ENCODE measurements at regions not wholly inside any gene's neighbourhood (a gene's known extent, or its start where the extent isn't known, plus 50 kb on each side); places are given as distances from the start of the nearest gene placed in this dataset.

GRCh38 chr10:54983255-54983654 is 182.2 kb upstream of the PCDH15 start:
- H3K9me3 ChIP-seq, result no peaks in the 10 kb centered on the region
- DNase-seq (ENCODE audit: low spot score in 2 of 2), result no peak
- H3K4me1 ChIP-seq, result no peaks in the 10 kb centered on the region
- no peaks in the 10 kb centered on the region for H3K27me3 ChIP-seq (ENCODE audit: low read depth)
- H3K36me3 ChIP-seq (replicated peaks), result no peaks in the 10 kb centered on the region
- H3K4me3 ChIP-seq, result no peak overlapping the region
- in situ Hi-C loops (cut with MboI; ENCODE audit: low sequenced_read_pairs), result no loop called here

DNA sequence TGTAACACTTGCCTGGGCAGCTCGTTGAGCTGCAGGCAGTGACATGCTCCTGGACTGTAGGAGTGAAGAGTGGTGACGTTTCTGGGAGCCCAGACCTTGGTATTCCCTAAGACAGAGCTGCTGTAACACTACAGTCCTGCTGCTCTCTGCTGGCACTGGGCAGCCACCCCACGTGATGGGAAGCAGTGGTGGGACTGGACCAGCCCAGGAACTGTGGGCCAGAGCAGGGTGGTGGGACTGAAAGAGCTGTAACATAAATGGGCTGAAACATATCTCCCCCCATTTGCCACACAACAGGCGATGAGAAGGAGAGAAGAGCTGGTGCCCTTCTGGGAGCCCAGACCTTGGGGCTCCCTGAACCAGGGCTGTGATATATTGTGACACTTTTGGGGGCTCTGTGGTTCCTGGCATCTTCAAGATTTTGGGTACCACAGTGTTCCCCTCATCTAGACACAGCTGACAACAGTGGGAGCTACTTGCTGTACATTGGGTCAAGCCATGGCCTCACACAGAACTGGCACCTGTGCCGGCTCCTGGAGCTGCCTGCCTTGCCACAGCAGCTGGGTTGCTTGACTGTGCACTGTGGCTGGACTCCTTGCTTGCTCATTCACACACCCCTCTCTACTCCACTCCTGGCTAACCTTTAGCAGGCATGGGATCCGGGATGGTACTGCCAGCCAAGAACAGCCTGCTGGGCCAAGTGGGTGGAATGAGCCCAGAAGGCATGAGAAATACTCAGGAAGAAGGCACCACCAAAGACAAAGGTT is 161.3 kb upstream of the PCDH15 start:
- Histone ChIP-seq H3K4me1 (peaks cover 2% of the 10 kb centered on the region; the same call in 1 of the 2 replicates), H3K36me3 (replicated peaks) (no peaks in the 10 kb centered on the region), H3K27me3 (ENCODE audit: low read depth) (no peaks in the 10 kb centered on the region), H3K9me3 (no peaks in the 10 kb centered on the region), H3K4me3 (no peak overlapping the region)
- in situ Hi-C loops (cut with MboI; ENCODE audit: low sequenced_read_pairs), result no loop called here
- DNase-seq (ENCODE audit: low spot score in 2 of 2), result no peak

DNA sequence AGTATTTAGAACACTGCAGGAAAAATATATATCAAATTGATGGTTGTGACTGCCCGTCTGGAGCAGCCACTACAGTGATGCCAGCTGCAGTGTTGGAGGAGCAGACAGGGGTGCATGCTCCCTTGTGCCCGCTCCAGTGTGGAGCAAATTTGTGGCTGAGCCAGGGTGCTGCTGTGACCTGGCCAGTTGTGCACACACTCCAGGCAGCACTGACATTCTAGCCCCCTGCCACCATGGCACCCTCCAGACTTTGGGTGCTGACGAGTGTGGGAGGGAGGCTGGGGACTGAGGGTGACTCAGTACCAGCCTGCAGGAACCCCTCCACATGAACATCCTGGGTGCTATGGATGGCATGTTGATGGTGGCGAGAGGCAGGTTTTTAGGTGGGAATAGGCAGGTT is 160.0 kb upstream of the PCDH15 start:
- no peak for DNase-seq (ENCODE audit: low spot score in 2 of 2)
- H3K36me3 ChIP-seq (replicated peaks), result no peaks in the 10 kb centered on the region
- no peaks in the 10 kb centered on the region for H3K9me3 ChIP-seq
- peaks cover 2% of the 10 kb centered on the region; the same call in 1 of the 2 replicates for H3K4me1 ChIP-seq
- H3K4me3 ChIP-seq, result no peak overlapping the region
- H3K27me3 ChIP-seq (ENCODE audit: low read depth), result no peaks in the 10 kb centered on the region
- in situ Hi-C loops (cut with MboI; ENCODE audit: low sequenced_read_pairs), result no loop called here

DNA sequence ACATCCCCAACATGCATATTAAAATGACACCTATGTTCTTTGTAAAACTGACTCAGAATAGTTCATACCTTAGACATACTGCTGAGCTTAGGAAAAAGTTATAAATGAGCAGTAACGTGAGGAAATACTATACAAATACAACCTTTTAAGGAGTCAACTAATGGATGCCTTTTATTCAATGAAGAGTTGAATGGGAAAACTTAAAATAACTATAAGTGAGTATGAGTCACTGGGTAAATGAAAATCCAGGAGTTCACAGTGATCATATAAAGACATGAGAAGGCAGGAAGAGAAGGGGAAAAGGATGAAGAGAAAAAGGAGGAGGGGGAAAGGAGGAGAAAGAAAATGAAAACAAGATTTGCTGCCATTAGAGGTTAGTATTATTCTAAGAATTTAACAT is 157.8 kb upstream of the PCDH15 start:
- no peaks in the 10 kb centered on the region for H3K9me3 ChIP-seq
- H3K4me3 ChIP-seq, result no peak overlapping the region
- peaks cover 2% of the 10 kb centered on the region; the same call in 1 of the 2 replicates for H3K4me1 ChIP-seq
- H3K36me3 ChIP-seq (replicated peaks), result no peaks in the 10 kb centered on the region
- DNase-seq (ENCODE audit: low spot score in 2 of 2), result peak in 1 of 2 experiments; percentile 22
- no peaks in the 10 kb centered on the region for H3K27me3 ChIP-seq (ENCODE audit: low read depth)
- in situ Hi-C loops (cut with MboI; ENCODE audit: low sequenced_read_pairs), result no loop called here

DNA sequence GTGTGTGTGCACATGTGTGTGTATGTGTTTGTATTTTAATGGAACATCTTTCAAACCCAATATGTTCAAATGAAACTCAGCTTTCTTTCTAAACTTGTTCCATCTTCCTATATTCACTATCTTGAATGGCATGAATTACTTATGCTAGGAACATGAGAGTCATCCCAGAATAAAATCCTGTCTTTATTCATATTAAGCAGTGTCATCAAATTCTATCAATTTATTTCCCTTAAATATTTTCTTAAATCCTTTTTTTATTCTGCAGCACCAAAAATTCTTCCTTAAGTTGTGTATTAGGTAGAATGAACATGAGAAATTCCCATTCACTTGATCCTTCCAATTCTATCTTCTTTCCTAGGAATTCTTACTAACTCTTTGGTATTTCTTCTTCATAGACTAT is 146.6 kb upstream of the PCDH15 start:
- no peak overlapping the region for H3K4me3 ChIP-seq
- no peaks in the 10 kb centered on the region for H3K9me3 ChIP-seq
- DNase-seq (ENCODE audit: low spot score in 2 of 2), result no peak
- in situ Hi-C loops (cut with MboI; ENCODE audit: low sequenced_read_pairs), result no loop called here
- H3K4me1 ChIP-seq, result no peaks in the 10 kb centered on the region
- H3K27me3 ChIP-seq (ENCODE audit: low read depth), result no peaks in the 10 kb centered on the region
- H3K36me3 ChIP-seq (replicated peaks), result no peaks in the 10 kb centered on the region

GRCh38 chr10:54940418-54940817 is 139.4 kb upstream of the PCDH15 start:
- in situ Hi-C loops (cut with MboI; ENCODE audit: low sequenced_read_pairs), result no loop called here
- no peaks in the 10 kb centered on the region for H3K9me3 ChIP-seq

DNA sequence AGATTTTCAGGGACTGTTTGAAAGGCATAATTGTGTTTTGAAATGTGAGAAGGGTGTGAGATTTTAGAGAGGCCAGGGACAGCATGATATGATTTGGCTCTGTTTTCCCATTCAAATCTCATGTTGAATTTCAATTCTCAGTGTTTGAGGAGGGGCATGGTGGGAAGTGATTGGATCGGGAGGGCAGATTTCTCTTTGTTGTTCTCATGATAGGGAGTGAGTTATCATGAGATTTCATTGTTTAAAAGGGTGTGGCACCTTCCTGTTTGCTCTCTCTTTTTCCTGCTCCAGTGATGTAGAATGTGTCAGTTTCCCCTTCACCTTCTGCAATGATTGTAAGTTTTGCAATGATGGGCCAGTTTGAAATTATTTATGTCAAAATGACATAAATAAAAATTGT is 113.0 kb upstream of the PCDH15 start:
- Histone ChIP-seq H3K4me3 (no peak overlapping the region), H3K4me1 (no peaks in the 10 kb centered on the region), H3K9me3 (no peaks in the 10 kb centered on the region), H3K27me3 (ENCODE audit: low read depth) (no peaks in the 10 kb centered on the region), H3K36me3 (replicated peaks) (no peaks in the 10 kb centered on the region)
- no peak for DNase-seq (ENCODE audit: low spot score in 2 of 2)
- in situ Hi-C loops (cut with MboI; ENCODE audit: low sequenced_read_pairs), result no loop called here

More at GRCh38 chr10:54940418-54940817, 139.4 kb upstream of the PCDH15 start:
- DNase-seq (ENCODE audit: low spot score in 2 of 2), result no peak
- Histone ChIP-seq H3K27me3 (ENCODE audit: low read depth) (no peaks in the 10 kb centered on the region), H3K4me3 (no peak overlapping the region), H3K36me3 (replicated peaks) (no peaks in the 10 kb centered on the region), H3K4me1 (no peaks in the 10 kb centered on the region)

- DNase-seq (ENCODE audit: low spot score in 2 of 2), result no peak
- H3K9me3 ChIP-seq, result no peaks in the 10 kb centered on the region
- H3K27me3 ChIP-seq (ENCODE audit: low read depth), result no peaks in the 10 kb centered on the region
- in situ Hi-C loops (cut with MboI; ENCODE audit: low sequenced_read_pairs), result no loop called here
- H3K4me3 ChIP-seq, result no peak overlapping the region
- no peaks in the 10 kb centered on the region; the same call in none of the 2 replicates for H3K4me1 ChIP-seq
- H3K36me3 ChIP-seq (replicated peaks), result no peaks in the 10 kb centered on the region
Measured at GRCh38 chr10:54909165-54909564, 108.1 kb upstream of the PCDH15 start.

- Histone ChIP-seq H3K9me3 (no peaks in the 10 kb centered on the region), H3K27me3 (ENCODE audit: low read depth) (no peaks in the 10 kb centered on the region), H3K4me1 (no peaks in the 10 kb centered on the region; the same call in none of the 2 replicates), H3K36me3 (replicated peaks) (no peaks in the 10 kb centered on the region), H3K4me3 (no peak overlapping the region)
- DNase-seq (ENCODE audit: low spot score in 2 of 2), result no peak
- in situ Hi-C loops (cut with MboI; ENCODE audit: low sequenced_read_pairs), result no loop called here
Measured at GRCh38 chr10:54908019-54908418, 107.0 kb upstream of the PCDH15 start.

- Histone ChIP-seq H3K9me3 (no peaks in the 10 kb centered on the region), H3K4me1 (no peaks in the 10 kb centered on the region; the same call in none of the 2 replicates), H3K36me3 (replicated peaks) (no peaks in the 10 kb centered on the region), H3K4me3 (no peak overlapping the region), H3K27me3 (ENCODE audit: low read depth) (no peaks in the 10 kb centered on the region)
- no peak for DNase-seq (ENCODE audit: low spot score in 2 of 2)
- in situ Hi-C loops (cut with MboI; ENCODE audit: low sequenced_read_pairs), result no loop called here
Measured at GRCh38 chr10:54906940-54907339, 105.9 kb upstream of the PCDH15 start.

DNA sequence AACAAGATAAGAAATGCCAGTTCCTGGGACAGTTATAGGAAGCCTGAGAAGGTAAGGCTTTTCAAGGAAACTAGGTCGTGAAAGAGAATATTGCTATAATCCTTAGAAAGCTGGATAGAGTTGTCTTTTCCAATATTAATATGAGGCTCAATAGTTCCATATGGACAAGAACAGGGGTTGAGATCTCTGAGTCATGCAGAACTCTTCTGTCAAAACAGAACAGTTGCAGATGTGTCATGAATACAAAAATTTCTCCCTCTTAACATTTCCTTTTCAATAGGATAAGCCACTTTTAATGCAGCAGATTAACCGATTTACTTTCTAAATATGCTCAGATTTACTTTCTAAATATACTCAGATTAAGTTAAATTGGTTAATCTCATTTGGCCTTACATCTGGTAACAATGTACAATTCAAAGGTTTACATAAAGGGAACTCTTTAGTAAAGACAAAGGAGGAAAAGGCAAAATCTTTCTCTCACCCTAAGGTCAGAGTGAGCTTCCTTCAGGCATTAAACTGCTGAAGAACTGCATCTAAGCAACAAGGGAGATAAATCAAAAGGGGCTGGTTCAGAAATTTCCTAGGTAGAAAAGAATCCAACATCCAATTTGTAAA is 104.7 kb upstream of the PCDH15 start:
- Histone ChIP-seq H3K9me3 (no peaks in the 10 kb centered on the region), H3K36me3 (replicated peaks) (no peaks in the 10 kb centered on the region), H3K4me1 (no peaks in the 10 kb centered on the region; the same call in none of the 2 replicates), H3K27me3 (ENCODE audit: low read depth) (no peaks in the 10 kb centered on the region), H3K4me3 (no peak overlapping the region)
- in situ Hi-C loops (cut with MboI; ENCODE audit: low sequenced_read_pairs), result no loop called here
- DNase-seq (ENCODE audit: low spot score in 2 of 2), result peak in 1 of 2 experiments; percentile 63

DNA sequence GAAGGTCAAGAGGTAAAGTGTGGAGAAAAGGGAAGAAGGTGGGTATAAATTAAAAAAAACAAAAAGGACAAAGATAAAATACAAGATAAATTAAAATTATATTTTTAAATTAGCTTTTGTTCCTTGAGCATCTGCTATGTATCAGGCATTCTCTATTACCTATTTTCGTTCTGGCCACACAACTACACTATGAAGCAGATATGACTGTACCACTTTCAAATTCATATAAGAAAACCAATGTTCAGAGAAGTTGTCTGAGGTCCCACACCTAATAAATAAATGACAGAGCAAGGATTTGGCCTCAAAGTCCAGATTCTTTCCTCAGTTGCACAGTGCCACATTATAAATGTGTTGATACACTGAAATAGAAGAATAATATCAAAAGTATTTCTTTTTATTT is 103.8 kb upstream of the PCDH15 start:
- DNase-seq (ENCODE audit: low spot score in 2 of 2), result no peak
- in situ Hi-C loops (cut with MboI; ENCODE audit: low sequenced_read_pairs), result no loop called here
- no peaks in the 10 kb centered on the region; the same call in none of the 2 replicates for H3K4me1 ChIP-seq
- no peaks in the 10 kb centered on the region for H3K27me3 ChIP-seq (ENCODE audit: low read depth)
- H3K36me3 ChIP-seq (replicated peaks), result no peaks in the 10 kb centered on the region
- H3K9me3 ChIP-seq, result no peaks in the 10 kb centered on the region
- H3K4me3 ChIP-seq, result no peak overlapping the region

DNA sequence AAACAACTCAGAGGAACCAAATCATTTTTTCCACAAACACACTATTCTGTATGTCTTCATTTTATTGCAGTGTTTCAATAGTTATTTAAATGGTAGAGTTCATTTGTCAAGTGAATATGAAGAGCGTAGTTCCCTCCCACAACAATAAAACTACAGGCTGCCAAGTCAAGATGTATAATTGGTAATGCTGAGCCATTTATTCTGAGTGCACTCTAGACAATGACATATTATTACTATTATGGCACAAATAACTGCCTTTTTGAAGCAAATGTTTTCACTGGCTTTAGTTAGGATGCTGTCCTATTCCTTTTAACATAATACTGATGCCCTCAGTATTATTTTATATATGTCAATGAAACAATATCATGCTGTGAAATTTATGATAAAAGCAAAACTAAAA is 102.7 kb upstream of the PCDH15 start:
- H3K9me3 ChIP-seq, result no peaks in the 10 kb centered on the region
- no peaks in the 10 kb centered on the region for H3K27me3 ChIP-seq (ENCODE audit: low read depth)
- H3K4me3 ChIP-seq, result no peak overlapping the region
- H3K4me1 ChIP-seq, result no peaks in the 10 kb centered on the region; the same call in none of the 2 replicates
- peak in 1 of 2 experiments; percentile 20 for DNase-seq (ENCODE audit: low spot score in 2 of 2)
- H3K36me3 ChIP-seq (replicated peaks), result no peaks in the 10 kb centered on the region
- in situ Hi-C loops (cut with MboI; ENCODE audit: low sequenced_read_pairs), result no loop called here

DNA sequence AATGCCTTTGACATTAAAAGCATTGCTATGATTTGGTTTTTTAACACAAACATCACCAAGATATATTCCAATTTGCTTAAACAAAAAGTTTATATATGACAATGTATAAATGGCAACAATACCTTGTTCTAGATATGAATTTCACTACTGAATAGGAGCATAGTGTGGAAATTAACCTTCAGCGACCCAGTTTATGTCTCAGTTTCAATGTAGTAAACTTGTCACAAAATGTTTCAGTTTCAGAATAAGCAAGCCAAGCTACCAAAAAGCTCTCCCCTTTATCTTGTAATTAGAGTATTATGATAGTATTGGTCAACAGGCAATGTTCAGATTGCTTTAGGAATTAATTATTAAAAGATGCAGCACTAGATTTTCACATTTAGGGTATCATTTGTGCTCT is 99.6 kb upstream of the PCDH15 start:
- H3K27me3 ChIP-seq (ENCODE audit: low read depth), result no peaks in the 10 kb centered on the region
- in situ Hi-C loops (cut with MboI; ENCODE audit: low sequenced_read_pairs), result no loop called here
- H3K4me1 ChIP-seq, result no peaks in the 10 kb centered on the region; the same call in none of the 2 replicates
- DNase-seq (ENCODE audit: low spot score in 2 of 2), result no peak
- H3K4me3 ChIP-seq, result no peak overlapping the region
- no peaks in the 10 kb centered on the region for H3K36me3 ChIP-seq (replicated peaks)
- no peaks in the 10 kb centered on the region for H3K9me3 ChIP-seq
